ENCODE measurements at regions not wholly inside any gene's neighbourhood (a gene's known extent, or its start where the extent isn't known, plus 50 kb on each side); places are given as distances from the start of the nearest gene placed in this dataset.

DNA sequence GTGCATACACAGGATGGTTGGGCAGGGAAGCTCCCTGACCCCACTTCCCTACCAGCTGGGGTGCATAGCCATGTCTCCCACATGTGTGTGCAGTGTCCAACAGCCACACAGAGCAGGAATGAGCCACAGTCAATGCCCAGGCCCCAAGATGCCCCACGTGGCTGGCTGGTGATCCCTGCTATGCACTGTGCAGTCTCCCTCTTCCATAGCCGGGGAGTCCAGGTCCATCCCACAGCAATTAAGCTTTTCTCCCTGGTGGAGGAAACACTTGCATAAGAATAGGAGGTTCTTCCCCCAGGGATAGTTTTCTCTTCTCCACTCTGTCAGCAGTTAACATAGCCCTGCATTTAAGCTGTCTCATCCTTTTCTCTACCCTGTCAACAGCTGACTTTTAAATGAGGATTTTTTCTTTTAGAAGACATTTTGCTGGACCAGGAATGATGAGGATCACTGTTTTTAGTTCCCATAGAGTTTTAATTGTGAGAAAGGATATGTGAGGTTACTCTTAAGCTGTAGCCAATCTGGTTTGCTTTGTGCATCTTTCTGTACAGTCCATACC is 396.5 kb upstream of the VWC2 start:
- no peak for DNase-seq

GRCh38 chr7:49386792-49387191 is 386.6 kb upstream of the VWC2 start:
- DNase-seq = no peak

DNA sequence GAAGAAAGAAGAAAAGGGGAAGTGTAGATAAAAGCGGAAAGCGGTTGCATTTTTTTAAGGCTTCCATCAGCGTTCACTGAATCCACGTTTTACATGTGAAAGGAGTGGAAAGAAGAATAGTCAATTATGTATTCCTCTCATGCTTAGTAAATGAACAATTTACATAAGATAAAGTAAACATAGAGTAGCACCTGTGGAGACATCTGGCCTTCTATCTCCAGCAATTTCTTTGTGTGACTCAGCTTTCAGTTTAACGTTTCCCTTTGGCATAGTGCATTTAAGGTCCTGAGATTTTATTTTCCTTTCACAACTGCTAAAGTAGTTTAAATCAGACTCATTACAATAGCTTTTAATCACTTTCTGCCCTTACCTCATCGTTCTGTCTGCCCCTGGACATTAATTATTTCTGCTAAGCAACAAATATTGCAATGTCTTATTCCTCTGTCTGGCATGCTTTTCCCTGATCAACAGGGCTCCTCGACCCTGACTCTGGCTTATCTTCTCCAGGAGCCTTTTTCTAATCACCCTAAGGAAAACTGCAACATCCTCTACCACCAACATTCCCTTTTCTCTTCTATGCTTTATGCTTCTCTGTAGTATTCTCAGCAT is 383.5 kb upstream of the VWC2 start:
- no peak for DNase-seq

- no peak for DNase-seq
Measured at GRCh38 chr7:49396229-49396628, 377.2 kb upstream of the VWC2 start.

- no peak for DNase-seq
Measured at GRCh38 chr7:49397750-49398149, 375.7 kb upstream of the VWC2 start.

DNA sequence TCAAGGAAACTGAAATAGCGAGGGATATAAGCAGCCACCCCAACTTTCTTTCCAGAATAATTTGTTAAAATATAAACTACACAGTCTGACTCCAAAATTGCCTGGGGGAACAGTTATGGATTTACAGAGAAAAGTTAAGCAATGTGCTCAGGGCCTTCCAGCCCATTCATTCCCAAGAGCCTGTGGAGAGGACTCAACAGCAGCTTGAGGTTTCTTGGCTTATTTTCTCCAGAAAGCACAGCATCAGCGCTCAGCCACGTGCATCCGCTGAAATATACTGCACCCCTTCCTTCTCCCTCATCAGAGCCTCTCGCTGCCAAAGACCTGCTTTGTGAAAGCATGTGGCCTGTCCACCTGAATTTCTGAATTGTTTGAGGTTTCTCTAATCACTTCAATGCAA is 375.2 kb upstream of the VWC2 start:
- DNase-seq = no peak

DNA sequence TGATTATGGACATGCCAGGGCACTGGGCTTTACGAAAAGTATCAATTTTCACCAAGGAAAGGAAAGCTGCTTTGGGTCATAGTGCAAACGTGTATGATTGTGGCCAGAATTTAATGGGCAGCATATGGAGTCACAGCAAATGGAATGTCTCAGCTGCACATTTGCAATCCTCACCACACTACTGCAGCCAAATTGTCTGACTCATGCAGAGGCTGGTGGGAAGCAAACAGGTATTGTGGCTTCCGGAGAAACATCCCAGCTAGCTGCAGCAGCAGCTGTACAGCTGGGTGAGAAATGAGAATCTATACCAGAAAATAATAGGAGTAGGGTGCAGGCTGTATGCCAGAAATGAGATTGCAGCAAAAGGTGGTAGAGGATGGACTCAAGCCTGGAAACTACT is 374.7 kb upstream of the VWC2 start:
- no peak for DNase-seq

GRCh38 chr7:49400891-49401550 is 372.4 kb upstream of the VWC2 start:
- DNase-seq = peak in 1 of 14 donors; percentile 4

GRCh38 chr7:49403844-49404243 is 369.6 kb upstream of the VWC2 start:
- peak in 1 of 14 donors; percentile 2 for DNase-seq

DNA sequence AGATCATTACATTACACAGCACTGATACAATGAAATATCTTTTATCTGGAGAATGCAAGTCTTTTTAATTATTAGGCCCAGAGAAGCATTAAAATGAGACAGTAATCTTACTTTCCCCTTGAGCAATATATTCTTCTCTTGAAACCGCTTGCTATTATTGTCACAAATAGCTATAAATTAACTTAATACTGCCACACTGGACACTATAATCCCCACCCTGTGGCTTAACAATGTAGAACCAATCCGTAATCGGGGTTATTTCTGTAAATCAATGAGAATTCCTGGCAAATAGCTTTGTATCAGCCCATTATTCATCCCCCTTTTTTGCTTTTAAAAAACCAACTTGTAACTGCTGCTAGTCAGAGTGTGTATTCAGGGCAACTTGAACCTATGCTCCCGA is 366.2 kb upstream of the VWC2 start:
- DNase-seq = no peak

GRCh38 chr7:49417034-49417433 is 356.4 kb upstream of the VWC2 start:
- no peak for DNase-seq

DNA sequence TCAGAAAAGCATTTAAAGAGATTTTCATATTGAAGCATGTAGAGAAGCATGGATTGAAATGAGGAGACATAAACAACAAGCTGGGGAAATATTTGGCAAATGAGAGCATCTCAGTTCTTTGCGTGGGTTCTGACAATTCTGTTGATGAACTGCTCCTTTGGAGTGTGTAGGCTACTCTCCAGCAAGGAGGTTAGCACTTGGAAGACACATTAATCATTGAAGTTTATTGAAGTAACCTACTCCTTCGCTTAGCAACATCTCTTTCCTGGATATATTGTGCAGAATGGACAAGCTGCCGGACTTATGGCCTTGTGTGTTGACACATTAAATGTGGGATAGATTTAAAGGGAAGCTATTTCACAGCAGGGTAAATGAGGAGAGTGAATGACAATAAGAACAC is 354.5 kb upstream of the VWC2 start:
- no peak for DNase-seq

- no peak for DNase-seq
Measured at GRCh38 chr7:49422564-49422963, 350.9 kb upstream of the VWC2 start.

GRCh38 chr7:49424109-49424508 is 349.3 kb upstream of the VWC2 start:
- DNase-seq = no peak

DNA sequence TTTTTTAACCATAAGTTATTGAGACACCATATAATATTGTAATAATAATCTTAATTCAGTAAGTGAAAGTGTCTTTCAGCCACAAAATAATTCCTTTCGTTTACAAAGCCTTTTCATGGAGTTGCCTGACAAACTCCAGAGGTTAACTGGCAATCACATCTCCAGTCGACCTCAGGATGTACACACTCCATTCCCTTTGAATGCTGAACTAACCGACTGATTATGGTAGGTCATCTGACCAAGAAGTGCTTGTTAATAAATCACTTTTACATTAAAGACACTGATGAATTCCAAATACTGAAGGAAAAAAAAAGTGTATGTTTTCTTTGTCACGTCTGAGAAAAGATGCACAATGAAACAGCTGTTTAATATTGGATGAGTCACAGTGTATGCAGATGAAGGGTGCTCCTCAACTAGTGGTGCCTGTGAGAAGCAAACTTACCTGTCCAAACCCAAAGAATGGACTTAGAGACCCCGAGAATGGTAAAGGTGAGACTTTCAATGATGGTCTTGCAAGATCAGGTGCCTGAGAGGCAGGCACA is 348.1 kb upstream of the VWC2 start:
- DNase-seq = no peak

DNA sequence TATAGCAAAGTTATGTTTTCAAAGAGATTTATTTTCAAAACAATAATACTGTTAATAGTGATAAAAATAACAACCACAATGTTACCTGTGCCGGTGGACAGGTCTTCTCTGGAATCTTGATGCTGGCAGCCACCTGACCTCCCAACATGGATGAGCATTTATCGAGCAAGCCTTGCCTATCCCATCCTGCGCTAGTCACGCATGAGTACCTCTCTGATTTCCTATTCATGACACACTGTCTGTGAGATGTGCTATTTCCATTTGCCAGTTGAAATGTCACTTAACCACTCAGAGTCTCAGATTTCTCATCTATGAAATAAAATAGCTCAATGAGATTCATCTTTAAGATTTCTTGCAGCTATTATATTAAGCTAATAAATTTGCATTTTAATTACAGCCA is 341.2 kb upstream of the VWC2 start:
- no peak for DNase-seq

- DNase-seq = no peak
Measured at GRCh38 chr7:49433794-49434193, 339.6 kb upstream of the VWC2 start.

DNA sequence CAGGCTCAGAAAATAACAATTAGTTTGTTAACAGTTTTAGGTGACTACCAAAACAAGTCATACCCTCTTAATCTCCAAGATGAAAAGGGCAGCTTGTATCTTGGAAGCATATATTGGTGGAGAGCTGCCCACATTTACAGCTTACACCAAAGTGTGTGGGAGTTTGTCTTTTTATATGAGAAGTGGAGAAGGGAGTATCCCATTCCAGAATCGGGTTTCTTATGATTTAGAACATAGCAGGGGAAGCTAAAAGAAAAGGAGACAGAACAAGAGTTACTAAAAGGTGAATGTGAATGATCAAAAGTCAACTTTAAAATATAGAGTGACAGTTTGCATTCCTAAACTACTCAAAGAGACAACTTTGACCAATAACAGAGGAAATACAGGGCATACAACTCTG is 338.6 kb upstream of the VWC2 start:
- no peak for DNase-seq

DNA sequence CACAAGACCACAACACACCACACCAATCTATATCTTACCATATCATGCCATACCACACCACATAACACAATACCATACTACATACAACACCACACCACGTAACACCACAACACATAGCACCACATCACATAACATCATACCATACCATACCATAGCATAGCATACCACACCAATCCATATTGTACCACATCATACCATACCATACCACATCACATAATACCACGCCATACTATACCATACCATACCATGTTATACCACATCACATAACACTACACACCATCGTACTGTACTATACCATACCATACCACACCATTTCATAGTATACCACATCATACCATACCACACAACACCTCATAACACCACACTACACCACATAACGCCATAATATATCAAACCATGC is 335.2 kb upstream of the VWC2 start:
- DNase-seq = no peak

GRCh38 chr7:49443515-49443914 is 329.9 kb upstream of the VWC2 start:
- no peak for DNase-seq

GRCh38 chr7:49453486-49453885 is 320.0 kb upstream of the VWC2 start:
- no peak for DNase-seq

DNA sequence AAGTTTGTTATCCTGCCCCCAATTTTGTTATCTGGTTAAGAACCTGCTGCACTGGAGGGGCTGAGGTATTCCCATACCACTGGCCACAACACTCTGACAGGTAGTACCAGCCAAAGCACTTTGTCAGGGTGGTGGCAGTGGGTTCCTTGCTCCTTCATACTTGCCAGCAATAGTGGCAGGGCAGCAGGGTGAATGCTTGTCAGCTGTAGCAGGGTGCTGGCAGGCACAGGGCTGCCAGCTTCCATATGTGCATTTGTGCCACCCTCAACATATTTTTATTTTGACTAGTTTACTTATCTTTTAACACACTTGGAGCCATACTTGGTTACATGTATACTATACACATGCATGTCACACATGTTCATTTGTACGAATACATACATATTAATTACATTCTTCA is 294.0 kb upstream of the VWC2 start:
- DNase-seq = no peak

DNA sequence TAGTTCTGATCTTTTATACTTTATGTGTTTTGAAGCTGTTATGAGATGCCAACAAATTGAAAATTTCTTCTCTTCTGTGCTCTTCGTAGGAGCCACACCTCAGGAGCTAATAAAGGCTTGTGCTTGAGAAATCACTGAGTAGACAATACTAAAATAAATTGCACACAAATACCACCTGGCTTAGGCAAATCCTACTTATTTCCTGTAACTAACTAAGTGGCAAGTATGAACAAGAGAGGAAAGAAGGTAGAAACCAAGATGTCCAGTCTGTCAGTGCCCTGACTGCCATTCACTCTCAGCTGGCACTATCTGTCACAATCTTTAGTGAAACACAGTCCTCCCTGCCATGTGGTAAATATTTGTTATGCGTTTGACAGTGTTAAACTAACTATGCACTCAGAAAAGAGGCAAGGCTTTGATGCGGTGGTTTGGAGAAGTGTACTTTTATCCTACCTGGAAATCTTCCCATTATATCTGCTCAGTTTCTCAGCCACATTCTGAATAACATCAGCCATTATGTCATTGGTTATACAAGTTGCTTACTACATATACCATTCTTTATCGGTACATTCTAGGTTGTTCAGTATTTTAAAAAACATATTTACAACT is 293.4 kb upstream of the VWC2 start:
- no peak for DNase-seq

DNA sequence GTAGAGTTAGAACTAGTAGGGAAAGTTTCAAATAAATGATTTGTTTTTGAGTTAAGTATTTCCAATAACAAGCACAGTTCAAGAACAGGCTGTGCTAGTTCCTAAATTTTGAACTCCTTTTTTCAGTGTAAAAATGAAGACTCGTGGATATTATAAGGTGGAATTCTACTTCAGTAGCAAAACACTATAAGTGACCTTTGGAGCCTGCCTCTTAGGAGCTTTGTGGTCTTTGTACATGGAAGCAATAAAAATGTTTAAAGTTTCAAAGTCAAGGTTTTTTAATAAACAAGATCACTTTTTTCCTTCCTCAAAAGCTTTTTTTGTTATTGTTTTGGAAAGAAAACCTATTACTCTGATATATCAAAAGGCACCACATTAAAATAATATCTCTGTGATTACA is 292.4 kb upstream of the VWC2 start:
- no peak for DNase-seq

All from C1 segment of cervical spinal cord (tissue), 14 donors.